Stimulated activated effector memory CD8-positive, alpha-beta T cell treated with anti-CD3 and anti-CD28 coated beads, Interleukin-12 subunit alpha, Interleukin-12 subunit beta, amount 100 ng/mL, for 72 hours (primary cell): ENCODE measurements at regions not wholly inside any gene's neighbourhood (a gene's known extent, or its start where the extent isn't known, plus 50 kb on each side); places are given as distances from the start of the nearest gene placed in this dataset.

Experiments
- ATAC-seq: fragments of 150-1000 bp; cut with Tn5 transposase; 2 replicates; pipeline ENCODE4 v1.10.0; 2021
- DNase-seq, 2 donors: peaks; one replicate each; pipeline ENCODE4 v3.0.0; 2021 to 2022; ENCODE audit warnings: low spot score in 2 of 2
- H3K27ac Mint-ChIP-seq: one replicate; pipeline ENCODE4 v1.8.0; 2022; ENCODE audit warnings: mild to moderate bottlenecking, mixed read lengths
- H3K36me3 Mint-ChIP-seq: one replicate; pipeline ENCODE4 v1.8.0; 2022; ENCODE audit warnings: mild to moderate bottlenecking, mixed read lengths
- H3K4me1 Mint-ChIP-seq: one replicate; pipeline ENCODE4 v1.8.0; 2022; ENCODE audit warnings: mixed read lengths
- H3K4me3 Mint-ChIP-seq: one replicate; pipeline ENCODE4 v1.8.0; 2022; ENCODE audit warnings: mild to moderate bottlenecking, mixed read lengths
- H3K9me3 Mint-ChIP-seq: one replicate; pipeline ENCODE4 v1.8.0; 2022; ENCODE audit warnings: mixed read lengths

DNA sequence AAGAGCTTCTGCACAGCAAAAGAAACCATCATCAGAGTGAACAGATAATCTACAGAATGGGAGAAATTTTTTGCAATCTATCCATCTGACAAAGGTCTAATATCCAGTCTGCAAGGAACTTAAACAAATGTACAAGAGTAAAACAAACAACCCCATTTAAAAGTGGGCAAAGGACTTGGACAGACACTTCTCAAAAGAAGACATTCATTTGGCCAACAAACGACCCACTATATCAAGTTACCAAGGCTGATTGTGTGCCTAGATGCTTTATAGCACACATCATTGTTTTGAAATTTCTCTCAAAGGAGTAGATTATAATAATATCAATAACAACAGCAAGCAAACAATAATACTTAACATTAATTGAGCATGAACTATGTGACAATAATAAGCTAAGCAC lies 117.1 kb downstream of the TFPI2 start:
- H3K9me3 Mint-ChIP-seq, result peaks cover 5% of the 10 kb centered on the region
- no peak overlapping the region for H3K27ac Mint-ChIP-seq
- no peaks in the 10 kb centered on the region for H3K4me1 Mint-ChIP-seq
- no peak for ATAC-seq
- H3K4me3 Mint-ChIP-seq, result no peak overlapping the region
- no peaks in the 10 kb centered on the region for H3K36me3 Mint-ChIP-seq
- no peak for DNase-seq

GRCh38 chr7:93765475-93765874 lies 125.1 kb downstream of the TFPI2 start:
- peaks cover 3% of the 10 kb centered on the region for H3K9me3 Mint-ChIP-seq
- ATAC-seq, result no peak
- H3K4me1 Mint-ChIP-seq, result no peaks in the 10 kb centered on the region
- DNase-seq, result no peak
- H3K36me3 Mint-ChIP-seq, result no peaks in the 10 kb centered on the region
- no peak overlapping the region for H3K27ac Mint-ChIP-seq
- no peak overlapping the region for H3K4me3 Mint-ChIP-seq

DNA sequence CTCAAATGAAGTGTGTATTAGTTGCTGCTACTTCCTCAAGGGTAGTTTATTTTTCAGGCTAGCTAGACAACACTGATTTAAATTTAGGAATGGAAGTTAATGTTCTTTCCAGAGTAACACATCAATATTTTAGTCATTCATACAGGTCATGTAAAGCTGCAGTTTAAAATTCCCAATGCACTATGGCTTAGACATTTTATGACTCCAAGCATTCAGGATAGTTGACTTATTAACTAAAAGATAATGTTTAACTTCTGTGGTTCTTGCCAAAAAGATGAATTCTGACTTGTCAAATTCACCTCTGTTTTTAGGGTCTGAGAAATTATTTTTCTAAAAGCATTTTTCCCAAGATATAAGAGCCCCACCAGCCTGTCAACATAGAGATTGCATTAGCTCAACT lies 131.9 kb downstream of the TFPI2 start:
- H3K27ac Mint-ChIP-seq, result no peak overlapping the region
- no peak for ATAC-seq
- no peaks in the 10 kb centered on the region for H3K4me1 Mint-ChIP-seq

DNA sequence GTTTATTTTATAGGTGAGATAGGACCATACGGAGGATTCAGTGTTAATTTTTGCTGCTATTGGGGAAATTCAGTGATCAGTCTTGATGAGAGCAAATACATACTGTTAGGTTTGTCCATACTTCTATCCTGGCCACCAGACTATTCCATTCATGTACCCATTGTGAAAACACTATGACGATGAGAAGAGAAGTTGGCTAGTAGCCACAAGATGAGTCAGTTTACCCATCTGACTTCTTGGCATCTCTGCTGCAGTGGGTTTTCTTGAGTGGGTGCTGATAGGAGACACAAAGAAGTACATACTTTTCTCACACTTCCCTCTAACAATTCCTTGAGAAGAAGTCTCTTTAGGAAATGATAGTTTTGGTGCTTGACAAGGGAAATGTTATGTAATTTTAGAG lies 133.1 kb downstream of the TFPI2 start:
- H3K27ac Mint-ChIP-seq, result no peak overlapping the region
- DNase-seq, result no peak
- ATAC-seq, result no peak
- no peaks in the 10 kb centered on the region for H3K4me1 Mint-ChIP-seq
- H3K9me3 Mint-ChIP-seq, result no peaks in the 10 kb centered on the region
- H3K4me3 Mint-ChIP-seq, result no peak overlapping the region
- no peaks in the 10 kb centered on the region for H3K36me3 Mint-ChIP-seq

More for the DNA sequence above, 131.9 kb downstream of the TFPI2 start:
- H3K9me3 Mint-ChIP-seq, result no peaks in the 10 kb centered on the region
- H3K4me3 Mint-ChIP-seq, result no peak overlapping the region
- DNase-seq, result no peak
- no peaks in the 10 kb centered on the region for H3K36me3 Mint-ChIP-seq

DNA sequence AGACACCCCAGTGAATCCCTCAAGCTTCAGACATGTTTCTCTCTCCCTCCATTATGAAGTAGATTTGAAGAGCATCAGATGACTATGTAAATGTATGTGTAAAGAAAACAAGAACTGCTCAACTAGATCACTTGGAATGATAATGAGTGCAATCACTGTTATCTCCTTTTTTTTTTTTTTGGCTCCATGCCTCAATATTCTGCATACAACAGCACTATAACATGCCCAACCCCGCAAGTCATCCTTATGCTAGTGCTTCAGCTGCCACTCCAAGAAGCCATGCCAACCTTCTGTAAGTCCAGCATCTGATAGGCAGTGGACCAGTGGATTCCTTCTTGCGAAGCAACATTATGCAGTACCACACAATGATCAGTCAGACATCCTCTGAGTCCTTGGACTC lies 133.7 kb downstream of the TFPI2 start:
- DNase-seq (no peak), ATAC-seq (no peak)
- Mint-ChIP-seq H3K27ac (no peak overlapping the region), H3K36me3 (no peaks in the 10 kb centered on the region), H3K9me3 (no peaks in the 10 kb centered on the region), H3K4me1 (no peaks in the 10 kb centered on the region), H3K4me3 (no peak overlapping the region)

DNA sequence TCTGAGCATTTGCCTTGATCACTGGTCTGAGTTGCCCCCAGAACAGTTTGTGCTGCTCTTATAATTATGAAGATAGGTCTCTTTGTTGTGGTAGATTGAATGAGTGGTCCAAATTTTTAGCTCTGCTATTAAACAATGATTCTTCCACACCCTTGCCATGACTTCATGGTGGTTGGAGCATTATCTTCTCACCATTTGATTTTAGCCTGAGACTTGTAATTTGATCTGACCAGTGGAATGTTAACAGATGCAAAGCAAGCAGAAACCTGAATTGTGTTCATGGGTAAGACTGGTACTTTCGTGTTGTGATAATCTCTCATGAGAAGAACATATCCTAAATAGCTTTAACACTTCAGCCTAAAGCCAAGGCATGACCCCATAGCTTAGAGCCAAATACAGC lies 139.1 kb downstream of the TFPI2 start:
- ATAC-seq, result no peak
- Mint-ChIP-seq H3K4me1 (no peaks in the 10 kb centered on the region), H3K4me3 (no peak overlapping the region), H3K9me3 (peaks cover 6% of the 10 kb centered on the region), H3K27ac (no peak overlapping the region), H3K36me3 (no peaks in the 10 kb centered on the region)
- no peak for DNase-seq

GRCh38 chr7:93750986-93751385 lies 139.6 kb downstream of the TFPI2 start:
- no peak for ATAC-seq

GRCh38 chr7:93747019-93747418 lies 143.5 kb downstream of the TFPI2 start:
- no peak for DNase-seq
- no peaks in the 10 kb centered on the region for H3K4me1 Mint-ChIP-seq
- no peak for ATAC-seq
- H3K4me3 Mint-ChIP-seq, result no peak overlapping the region
- H3K9me3 Mint-ChIP-seq, result peaks cover 6% of the 10 kb centered on the region
- no peak overlapping the region for H3K27ac Mint-ChIP-seq
- no peaks in the 10 kb centered on the region for H3K36me3 Mint-ChIP-seq

More at GRCh38 chr7:93750986-93751385, 139.6 kb downstream of the TFPI2 start:
- Mint-ChIP-seq H3K27ac (no peak overlapping the region), H3K4me3 (no peak overlapping the region), H3K9me3 (peaks cover 6% of the 10 kb centered on the region), H3K36me3 (no peaks in the 10 kb centered on the region), H3K4me1 (no peaks in the 10 kb centered on the region)
- no peak for DNase-seq

DNA sequence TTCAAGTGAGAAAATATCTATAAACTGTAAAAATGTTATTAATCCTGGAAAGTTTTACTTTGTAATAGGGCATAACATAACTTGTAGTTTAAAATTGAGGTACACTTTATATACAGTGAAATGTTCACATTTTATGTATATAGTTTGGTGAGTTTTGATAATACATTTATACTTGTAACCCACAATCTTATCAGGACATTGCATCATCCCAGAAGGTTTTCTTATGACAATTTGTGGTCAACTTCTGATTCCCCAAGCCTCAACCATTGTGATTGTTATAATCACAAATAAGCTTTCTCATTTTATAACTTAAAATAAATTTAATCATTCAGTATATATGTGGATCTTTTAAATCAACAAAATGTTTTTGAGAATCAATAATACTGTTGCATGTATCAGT lies 151.1 kb downstream of the TFPI2 start:
- no peaks in the 10 kb centered on the region for H3K36me3 Mint-ChIP-seq
- no peak overlapping the region for H3K27ac Mint-ChIP-seq
- no peak for DNase-seq

GRCh38 chr7:93737953-93738352 lies 152.6 kb downstream of the TFPI2 start:
- no peak overlapping the region for H3K27ac Mint-ChIP-seq
- H3K4me1 Mint-ChIP-seq, result no peaks in the 10 kb centered on the region
- H3K36me3 Mint-ChIP-seq, result no peaks in the 10 kb centered on the region
- DNase-seq, result no peak
- no peak for ATAC-seq
- no peak overlapping the region for H3K4me3 Mint-ChIP-seq
- H3K9me3 Mint-ChIP-seq, result no peaks in the 10 kb centered on the region

More for the DNA sequence above, 151.1 kb downstream of the TFPI2 start:
- no peak for ATAC-seq
- H3K4me1 Mint-ChIP-seq, result no peaks in the 10 kb centered on the region
- no peaks in the 10 kb centered on the region for H3K9me3 Mint-ChIP-seq
- no peak overlapping the region for H3K4me3 Mint-ChIP-seq

DNA sequence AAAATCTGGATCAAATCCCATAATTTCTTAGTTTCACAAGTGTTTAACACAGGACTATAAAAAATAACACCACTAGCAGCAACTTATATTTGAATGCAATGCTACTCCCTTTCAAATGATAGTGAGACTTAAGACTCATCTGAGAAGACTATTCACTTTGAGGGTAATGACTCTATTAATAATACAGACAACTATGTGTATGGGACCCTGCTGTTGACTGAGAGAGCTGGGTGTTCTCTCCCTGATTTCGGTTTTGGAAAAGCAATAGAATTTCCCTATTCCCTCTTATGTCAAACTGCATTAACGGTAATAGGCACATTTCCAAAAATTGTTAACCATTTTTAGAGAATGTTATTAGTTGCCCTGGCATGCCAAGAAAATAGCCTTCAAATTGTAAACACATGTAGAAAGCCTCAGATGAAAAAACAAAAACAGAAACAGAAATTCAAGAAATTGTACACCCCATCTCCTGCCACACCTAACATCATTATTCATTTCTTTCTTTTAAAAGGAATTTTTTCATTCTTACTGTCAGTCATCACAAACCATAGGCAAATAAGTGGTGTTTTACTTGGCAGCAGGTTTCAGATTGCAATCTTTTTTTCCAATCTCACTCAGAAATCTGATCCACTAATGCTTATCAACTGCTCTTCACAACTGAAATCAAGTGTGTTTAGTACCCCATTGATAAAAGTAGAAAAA lies 153.7 kb downstream of the TFPI2 start:
- no peak for ATAC-seq
- H3K36me3 Mint-ChIP-seq, result no peaks in the 10 kb centered on the region

DNA sequence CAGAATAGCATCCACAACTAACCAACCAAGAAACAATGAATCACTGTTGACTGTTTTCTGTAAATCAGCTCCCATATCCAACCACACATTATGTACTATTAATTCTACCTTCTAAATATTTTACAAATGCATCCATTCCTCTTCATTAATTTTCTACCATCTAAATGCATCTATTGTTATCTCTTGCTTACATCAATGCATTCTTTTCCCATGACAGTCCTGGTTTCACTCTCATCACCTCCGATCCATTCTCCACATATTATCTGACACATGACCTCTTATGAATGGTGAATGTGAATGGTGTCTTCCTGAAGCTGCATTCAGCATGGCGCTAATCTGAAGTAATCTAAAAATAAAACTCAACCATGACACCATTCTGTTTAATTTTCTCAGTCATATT lies 153.8 kb upstream of the CALCR start:
- Mint-ChIP-seq H3K4me1 (no peaks in the 10 kb centered on the region), H3K27ac (no peak overlapping the region), H3K36me3 (no peaks in the 10 kb centered on the region), H3K4me3 (no peak overlapping the region), H3K9me3 (peaks cover 3% of the 10 kb centered on the region)
- DNase-seq, result no peak
- no peak for ATAC-seq

More for the DNA sequence above, 153.7 kb downstream of the TFPI2 start:
- Mint-ChIP-seq H3K9me3 (no peaks in the 10 kb centered on the region), H3K4me3 (no peak overlapping the region), H3K4me1 (no peaks in the 10 kb centered on the region), H3K27ac (no peak overlapping the region)
- no peak for DNase-seq

DNA sequence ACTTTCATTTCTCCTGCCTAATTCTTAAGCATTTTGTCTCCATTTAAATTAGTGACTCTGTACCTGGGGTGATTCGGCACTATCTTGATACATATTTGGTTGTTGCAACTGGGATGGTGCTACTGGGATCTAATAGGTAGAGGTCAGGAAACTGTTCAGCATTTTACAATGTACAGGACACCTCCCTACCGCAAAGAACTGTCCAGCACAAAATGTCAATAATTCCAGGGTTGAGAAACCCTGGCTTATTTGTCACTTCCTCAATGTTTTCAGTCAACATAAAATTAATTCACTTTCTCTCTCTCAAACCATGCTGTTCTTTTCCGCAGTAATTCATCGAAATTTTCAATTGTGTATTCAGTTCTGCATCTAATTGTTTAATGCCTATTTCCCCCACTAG lies 151.4 kb upstream of the CALCR start:
- ATAC-seq (no peak), DNase-seq (no peak)
- no peaks in the 10 kb centered on the region for H3K36me3 Mint-ChIP-seq
- no peaks in the 10 kb centered on the region for H3K4me1 Mint-ChIP-seq
- H3K9me3 Mint-ChIP-seq, result peaks cover 3% of the 10 kb centered on the region
- H3K27ac Mint-ChIP-seq, result no peak overlapping the region
- H3K4me3 Mint-ChIP-seq, result no peak overlapping the region

- Mint-ChIP-seq H3K4me3 (no peak overlapping the region), H3K9me3 (no peaks in the 10 kb centered on the region), H3K27ac (no peak overlapping the region), H3K4me1 (no peaks in the 10 kb centered on the region), H3K36me3 (no peaks in the 10 kb centered on the region)
- no peak for DNase-seq
- ATAC-seq, result peak; percentile 49
Observed at GRCh38 chr7:93723424-93724124, 149.1 kb upstream of the CALCR start.

GRCh38 chr7:93720106-93720505 lies 145.6 kb upstream of the CALCR start:
- H3K9me3 Mint-ChIP-seq, result peaks cover 4% of the 10 kb centered on the region
- no peaks in the 10 kb centered on the region for H3K36me3 Mint-ChIP-seq
- DNase-seq, result no peak
- H3K27ac Mint-ChIP-seq, result no peak overlapping the region
- no peaks in the 10 kb centered on the region for H3K4me1 Mint-ChIP-seq
- no peak for ATAC-seq
- H3K4me3 Mint-ChIP-seq, result no peak overlapping the region

DNA sequence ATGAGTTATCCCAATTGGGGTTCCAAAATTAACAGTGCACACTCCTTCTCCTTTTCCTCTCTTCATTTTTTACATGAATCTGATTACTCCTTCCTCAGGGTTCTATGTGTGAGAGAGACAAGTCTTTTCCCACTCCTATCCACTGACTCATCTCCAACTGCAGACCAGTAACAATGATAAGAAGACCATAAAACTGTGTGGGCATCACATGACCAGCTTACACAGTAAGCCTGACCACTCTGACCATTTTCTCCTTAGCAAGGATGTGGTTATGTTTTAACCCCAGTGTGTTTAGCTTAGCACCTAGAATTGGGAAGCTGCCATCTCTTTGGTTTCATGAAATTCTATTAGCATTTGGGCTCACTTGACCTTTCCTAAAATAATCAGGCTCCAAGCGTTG lies 145.0 kb upstream of the CALCR start:
- Mint-ChIP-seq H3K36me3 (no peaks in the 10 kb centered on the region), H3K27ac (no peak overlapping the region), H3K4me1 (no peaks in the 10 kb centered on the region), H3K9me3 (peaks cover 4% of the 10 kb centered on the region), H3K4me3 (no peak overlapping the region)
- DNase-seq (no peak), ATAC-seq (no peak)
